HG02642 (cell line): ENCODE measurements at regions not wholly inside any gene's neighbourhood (a gene's known extent, or its start where the extent isn't known, plus 50 kb on each side); places are given as distances from the start of the nearest gene placed in this dataset.

ENCODE experiments used
- ATAC-seq: cut with Tn5 transposase; IDR thresholded peaks from one replicate; pipeline ENCODE4 v1.9.1; 2021; ENCODE audit warnings: mild to moderate bottlenecking; ENCODE audit not compliant: unreplicated experiment, poor library complexity

DNA sequence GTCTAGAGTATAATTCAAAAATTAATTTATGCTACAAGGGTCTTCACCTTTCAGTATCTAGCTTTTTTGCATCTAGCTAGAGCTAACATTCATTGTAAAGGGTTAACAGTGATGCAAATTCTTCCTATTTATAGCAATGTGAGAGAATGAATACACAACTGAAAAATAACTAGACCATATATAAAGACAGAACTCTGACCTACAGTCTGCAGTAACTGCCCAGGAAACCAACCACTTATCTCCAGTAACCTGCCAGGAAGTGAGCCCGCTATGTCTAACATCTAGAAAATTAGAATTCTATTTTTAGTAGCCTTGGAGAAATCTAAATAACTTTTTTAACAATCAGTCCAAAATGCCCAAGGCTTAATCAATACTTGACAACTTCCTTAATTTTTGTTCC lies 1021.9 kb downstream of the LRFN5 start:
- no peak for ATAC-seq

DNA sequence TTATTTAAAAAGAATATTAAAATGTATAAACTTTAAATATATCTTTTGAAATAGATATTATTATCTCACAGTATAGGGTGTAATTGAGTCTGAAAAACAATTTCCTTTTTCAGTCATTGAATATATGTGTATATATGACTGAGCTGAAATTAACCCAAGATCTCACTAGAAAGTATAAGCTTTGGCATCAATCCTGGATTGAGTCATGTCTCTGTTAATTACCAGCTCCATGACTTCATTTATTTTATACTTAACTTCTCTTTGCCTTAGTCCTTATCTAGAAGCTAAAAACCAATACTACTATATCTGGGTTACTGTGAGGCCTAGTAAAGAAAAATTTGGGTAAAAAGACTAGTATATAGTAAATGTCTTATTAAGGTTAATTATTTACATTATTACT lies 1020.3 kb downstream of the LRFN5 start:
- no peak for ATAC-seq

DNA sequence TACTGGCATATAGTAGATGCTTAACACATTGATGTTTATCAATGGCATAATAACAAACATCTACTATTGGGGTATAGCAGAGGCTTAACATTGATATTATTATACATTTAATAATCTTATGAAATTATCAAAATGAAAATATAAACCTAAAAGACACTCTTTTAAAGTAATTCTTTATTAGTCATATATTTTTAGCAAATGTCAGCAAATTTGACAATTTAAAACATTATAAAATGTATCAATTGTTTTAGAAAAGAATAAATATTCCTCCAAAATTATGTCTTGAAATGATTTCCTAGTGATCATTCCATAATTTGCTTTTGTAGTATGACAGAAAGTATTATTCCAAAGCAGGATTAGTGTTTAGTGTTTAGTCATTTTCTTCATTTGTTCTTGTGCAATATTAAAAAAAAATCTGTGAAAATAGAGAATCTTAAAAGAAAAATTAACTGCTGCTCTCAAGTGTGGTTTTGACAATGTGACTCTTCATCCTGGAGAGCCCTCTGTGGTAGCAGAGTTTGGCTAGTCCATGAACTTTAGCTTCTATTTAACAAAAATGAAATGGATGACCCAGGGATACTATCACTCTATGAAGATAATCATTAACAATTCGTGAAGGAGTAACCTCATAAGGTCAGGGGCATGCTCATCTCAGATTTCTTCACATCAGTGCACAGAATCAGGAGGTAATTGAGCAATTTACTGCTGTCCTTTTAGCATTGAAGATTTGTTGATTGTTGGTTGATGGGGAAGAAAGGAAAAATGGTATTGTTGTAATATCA lies 1018.5 kb downstream of the LRFN5 start:
- no peak for ATAC-seq

DNA sequence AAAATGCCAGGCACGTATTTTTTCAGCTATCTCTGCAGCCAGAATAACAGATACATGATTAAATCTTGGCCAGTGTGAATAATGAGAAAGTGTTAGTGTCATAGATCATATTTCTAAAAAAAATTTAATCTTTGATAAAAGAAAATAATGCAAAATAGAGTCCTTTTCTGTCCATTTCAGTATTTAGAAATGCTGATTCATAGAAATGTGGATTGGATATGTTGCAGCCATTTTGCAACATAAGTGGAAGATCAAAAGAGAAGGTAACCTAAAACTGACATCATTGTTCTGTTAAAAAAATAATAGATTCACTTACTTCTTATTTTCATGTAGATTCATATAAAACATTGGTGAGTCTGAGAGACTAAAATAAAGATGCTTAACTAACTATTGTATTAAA lies 1010.3 kb downstream of the LRFN5 start:
- ATAC-seq: no peak

DNA sequence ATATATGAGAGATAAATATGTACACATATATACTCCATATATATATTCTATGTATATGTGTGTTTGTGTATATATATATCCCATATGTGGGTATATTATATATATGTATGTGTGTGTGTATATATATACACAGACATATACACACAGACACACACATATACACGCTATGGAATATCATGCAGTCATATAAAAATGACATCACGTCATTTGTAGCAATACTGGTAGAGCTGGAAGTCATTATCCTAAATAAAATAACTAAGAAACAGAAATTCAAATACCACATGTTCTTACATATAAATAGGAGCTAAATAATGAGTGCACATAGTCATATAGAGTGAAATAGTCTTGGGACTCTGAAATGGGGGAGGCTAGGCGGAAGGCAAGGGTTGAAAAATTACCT lies 1000.2 kb downstream of the LRFN5 start:
- no peak for ATAC-seq

DNA sequence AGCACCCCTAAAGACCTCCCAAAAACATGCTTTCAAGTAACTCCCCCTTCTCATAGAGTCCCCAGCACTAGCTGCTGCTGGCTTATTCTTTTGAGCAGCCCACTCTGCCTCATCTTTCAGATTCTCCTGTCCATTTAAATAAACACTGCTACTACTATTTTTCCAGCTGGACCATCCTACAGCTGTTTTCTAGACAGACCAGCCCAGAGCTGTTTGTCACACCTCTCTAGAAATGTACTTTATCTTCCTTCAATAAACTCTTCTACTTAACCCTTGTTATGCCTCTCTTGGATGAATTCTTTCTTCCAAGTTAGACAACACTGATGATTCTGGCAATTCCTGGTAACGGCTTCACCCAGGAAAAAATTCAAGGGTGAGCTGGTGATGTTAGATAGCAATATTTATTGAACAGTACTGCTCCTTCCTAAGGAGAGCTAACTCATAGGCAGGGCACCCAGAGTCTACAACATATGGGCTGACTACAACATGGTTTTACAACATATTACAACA lies 995.7 kb downstream of the LRFN5 start:
- no peak for ATAC-seq

DNA sequence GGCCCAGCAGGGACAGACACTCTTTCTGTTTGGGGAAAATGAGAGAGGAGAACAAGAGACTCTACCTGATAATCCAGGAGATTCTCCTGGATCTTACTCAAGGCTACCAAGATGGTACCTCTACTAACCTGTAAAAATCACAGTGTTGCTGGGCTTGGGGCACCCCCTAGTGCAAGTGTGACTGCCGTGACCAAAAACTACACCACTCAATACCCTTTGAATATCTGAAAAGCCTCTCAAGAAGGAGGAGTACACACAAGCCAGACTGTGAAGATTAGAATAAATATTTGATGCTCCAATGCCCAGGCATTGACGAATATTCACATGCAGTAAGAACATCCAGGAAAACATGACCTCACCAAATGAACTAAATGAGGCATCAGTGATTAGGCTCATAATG lies 965.4 kb downstream of the LRFN5 start:
- ATAC-seq: no peak

DNA sequence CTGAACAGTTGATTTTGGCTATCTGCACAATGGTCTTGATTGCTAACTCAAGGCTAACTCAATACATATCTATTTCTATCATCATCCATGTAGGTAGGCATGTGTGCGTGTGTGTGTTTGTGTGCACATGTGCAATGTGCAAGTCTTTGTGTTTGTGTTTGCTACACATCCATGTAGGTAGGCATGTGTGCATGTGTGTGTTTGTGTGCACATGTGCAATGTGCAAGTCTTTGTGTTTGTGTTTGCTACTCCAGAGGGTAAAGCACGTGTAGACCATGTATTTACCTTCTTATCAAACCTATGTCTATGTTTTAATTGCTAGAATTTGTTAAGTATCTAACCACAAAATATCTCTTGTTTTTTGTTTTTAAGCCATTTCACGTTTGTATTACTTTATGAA lies 962.6 kb downstream of the LRFN5 start:
- ATAC-seq: no peak

DNA sequence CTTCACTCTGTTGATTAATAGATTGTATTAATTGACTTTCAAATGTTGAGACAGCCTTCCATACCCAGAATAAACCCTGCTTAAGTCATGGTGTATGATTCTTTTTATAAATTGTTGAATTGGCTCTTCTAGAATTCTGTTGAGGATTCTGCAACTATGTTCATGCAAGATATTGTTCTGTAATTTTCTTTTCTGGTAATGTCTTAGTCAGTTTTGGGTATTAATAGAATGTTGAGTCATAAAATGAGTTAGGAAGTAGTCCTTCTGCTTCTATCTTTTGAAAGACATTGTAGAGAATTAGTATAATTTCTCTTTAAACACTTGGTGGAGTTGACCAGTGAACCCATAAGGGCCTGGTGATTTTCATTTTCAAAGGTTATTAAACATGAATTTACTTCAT lies 958.9 kb downstream of the LRFN5 start:
- no peak for ATAC-seq

DNA sequence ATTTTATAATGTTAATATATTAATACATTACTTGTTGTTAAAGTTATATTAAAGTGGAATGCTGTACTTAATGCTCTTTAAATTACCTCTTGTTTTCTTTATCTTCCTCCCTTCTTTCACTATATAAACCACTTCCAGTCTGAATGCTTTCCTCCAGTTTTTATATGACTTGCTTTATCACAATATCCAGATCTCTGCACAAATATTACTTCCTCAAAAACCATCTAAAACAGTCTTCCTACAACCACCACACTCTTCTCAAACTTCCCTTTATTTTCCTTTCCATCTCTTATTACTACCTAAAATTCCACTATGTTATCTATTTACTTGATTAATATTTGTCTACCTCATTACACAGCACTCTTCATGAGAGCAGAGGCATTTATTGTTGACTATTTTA lies 956.6 kb downstream of the LRFN5 start:
- ATAC-seq: no peak

DNA sequence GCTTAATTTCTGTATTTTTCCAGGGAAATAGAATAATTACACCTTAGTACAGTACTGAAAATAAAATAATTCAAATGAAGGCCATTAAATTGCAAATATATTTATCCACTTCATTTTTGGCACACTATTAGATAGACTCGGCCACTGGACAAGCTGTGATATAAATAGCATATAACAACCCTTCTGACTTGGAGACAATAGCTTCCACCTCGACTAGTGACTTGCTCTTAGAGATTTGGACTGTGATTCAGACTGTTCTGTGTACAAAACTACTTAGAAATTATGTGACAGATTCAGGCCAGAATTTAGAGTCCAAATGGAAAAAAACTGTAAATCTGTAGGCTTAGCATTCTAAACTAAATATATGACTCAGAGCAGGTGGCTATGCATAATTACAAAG lies 949.9 kb downstream of the LRFN5 start:
- no peak for ATAC-seq

DNA sequence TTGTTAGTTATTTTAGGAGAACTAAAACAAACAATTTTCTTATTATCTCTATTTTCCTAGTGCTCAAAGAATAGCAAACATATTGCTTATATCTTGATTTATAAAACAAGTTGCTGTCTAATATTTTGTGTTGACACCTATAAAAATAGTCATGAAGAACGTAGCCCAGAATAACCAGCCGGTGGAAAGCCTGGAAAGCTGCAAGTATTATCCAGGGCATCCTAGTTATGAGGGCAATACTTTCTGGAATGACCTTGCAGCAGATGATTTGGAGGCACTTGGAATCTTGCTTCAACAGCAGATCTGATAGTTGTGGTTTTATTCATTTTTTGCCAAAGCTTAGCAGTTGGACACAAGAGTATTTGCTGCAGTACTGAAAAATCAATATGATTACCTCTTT lies 948.7 kb downstream of the LRFN5 start:
- no peak for ATAC-seq

DNA sequence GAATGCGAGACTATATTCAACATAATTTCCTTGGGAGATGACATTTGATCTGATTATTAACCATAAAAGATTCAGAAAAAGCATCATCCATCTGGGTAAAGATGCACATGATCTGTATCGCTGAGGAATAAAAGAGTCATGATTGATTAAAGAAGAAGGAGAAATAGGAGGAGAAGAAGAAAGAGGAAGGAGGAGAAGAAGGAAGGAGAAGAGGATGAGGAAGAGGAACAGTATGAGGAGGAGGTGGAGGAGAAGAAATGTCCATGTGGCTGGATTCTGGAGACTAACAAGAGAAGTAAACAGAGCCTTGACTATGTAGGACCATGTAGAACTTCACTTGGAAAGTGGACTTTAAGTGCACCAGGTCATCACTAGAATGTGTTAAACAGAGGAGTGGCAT lies 947.4 kb downstream of the LRFN5 start:
- ATAC-seq: no peak

DNA sequence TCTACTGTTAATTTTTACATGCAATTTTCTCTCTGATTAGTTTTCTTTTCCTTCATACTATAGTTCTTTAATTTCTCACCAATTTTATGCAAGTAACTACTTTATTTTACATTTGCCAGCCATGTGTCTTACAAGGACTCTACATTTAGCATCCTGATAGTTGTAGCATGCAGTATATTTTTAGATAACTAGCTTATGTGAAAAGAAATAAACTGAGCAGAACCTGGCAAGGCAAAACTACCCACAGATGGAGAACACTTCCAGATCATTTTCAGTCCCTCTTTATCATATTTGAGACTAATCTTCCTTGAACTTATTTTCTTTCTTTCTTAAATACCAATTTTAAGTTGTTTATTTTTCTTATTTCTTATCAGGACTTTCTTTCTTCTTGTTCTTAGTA lies 943.6 kb downstream of the LRFN5 start:
- no peak for ATAC-seq

DNA sequence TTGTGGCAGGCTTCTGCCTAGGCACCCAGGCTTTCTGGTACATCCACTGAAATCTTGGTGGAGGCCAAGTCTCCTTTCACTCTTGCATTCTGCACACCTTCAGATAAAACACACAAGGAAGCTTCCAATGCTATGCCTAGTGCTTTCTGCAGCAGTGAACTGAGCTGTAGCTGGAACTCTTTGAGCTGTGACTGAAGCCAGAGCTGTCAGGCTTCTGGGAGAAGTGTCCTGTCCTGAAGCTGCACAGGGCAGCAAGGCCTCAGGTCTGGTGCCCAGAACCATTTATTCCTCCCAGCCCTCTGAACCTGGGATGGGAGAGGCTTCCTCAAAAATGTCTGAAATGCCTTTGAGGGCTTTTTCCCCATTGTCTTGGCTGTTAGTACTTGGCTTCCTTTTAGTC lies 941.7 kb downstream of the LRFN5 start:
- no peak for ATAC-seq

DNA sequence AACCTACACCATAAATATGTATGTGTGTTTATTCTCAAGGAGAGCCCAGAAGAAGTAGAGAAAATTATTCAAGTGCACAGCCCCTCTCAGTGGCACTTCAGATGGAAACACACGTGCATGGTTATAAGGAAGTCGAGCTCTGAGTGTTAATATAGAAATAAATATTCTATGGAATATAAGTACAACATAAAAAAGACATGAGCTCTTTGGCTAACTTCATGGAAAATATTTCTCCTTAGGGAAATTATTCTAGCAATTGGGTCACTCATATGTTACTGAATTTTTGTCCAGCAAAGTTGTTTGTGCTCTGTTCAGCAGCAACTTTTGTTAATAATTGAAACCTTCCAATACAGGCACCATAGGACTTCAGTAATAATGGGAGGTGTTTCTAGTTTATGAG lies 939.0 kb downstream of the LRFN5 start:
- no peak for ATAC-seq

DNA sequence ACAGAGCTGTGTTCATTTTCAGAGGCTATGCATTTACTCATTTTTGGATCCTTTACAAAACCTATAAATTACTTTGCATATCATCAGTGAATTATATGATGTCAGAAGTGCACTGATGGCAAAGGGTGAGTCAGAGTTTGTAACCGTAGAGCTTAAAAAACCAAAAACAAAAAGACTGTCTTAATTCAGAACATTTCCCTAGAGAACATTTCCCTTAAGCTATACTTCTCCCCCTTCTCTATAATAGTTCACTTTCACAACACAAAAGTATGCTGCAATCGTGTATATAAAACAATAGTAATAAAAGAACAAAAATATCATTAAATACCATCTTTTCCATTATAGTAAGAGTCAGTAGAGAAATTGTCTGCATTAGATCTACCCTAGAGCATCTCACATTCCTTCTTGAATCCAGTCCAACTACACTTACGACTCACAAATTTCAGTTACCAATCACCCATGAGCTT lies 934.9 kb downstream of the LRFN5 start:
- no peak for ATAC-seq

DNA sequence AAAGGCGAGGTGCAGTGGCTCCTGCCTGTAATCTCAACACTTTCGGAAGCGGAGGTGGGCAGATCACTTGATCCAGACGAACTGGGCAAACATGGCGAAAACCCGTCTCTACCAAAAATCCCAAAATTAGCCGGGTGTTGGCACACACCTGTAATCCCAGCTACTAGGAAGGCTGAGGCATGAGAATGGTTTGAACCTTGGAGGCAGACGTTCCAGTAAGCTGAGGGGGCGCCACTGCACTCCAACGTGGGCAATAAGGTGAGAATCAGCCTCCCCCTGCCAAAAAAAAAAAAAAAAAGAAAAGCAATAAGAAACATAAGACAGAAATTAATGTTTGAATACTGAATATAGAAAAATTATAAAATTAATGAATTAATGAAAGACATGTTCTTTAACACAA lies 928.7 kb downstream of the LRFN5 start:
- ATAC-seq: no peak

DNA sequence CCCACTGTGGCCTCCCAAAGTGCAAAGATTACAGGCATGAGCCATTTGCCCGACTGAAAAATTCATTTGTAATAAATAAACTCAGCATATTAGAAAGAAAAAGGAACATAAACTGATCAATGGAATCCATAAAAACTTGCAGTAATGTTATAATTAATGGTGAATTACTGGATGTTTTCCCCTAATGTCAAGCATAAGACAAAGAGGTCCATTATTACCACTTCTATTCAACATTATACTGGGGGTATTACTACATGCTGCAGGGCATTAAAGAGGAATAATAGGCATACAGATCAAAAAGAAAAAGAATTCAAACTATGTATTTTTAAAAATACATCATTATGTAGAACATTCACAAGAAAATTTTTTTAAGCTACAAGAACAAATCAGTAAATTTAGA lies 926.8 kb downstream of the LRFN5 start:
- no peak for ATAC-seq

DNA sequence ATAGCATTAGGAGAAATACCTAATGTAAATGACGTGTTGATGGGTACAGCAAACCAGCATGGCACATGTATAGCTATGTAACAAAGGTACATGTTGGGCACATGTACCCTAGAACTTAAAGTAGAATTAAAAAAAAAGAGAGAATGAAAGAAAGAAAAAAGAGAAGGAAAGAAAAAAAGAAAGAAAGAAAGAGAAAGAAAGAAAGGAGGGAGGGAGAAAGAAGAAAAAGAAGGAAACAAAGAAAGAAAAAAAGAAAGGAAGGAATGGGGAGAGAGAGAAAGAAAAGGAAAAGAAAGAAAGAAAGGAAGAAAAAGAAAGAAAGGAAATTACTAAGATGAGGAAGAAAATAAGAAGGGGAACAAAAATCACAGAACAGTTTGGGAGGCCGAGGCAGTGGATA lies 925.5 kb downstream of the LRFN5 start:
- ATAC-seq: no peak

DNA sequence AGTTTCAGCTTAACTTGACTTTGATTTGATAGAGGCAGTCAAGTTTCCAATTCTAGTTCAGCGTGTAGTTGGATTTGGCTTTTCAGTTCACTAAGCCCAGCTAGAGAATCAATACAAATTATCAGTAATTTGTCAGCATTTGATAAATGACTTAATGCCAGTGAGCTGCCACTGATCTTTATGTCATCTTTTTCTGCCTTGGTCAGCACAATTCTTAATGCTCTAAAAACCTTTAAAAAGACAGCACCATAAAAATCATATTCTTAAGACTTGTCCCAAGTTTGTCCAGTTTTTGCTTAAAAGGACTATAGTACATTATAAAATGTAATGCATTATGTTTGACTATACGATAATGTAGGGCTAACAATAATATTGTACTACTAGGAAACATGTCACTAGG lies 920.5 kb downstream of the LRFN5 start:
- ATAC-seq: no peak

DNA sequence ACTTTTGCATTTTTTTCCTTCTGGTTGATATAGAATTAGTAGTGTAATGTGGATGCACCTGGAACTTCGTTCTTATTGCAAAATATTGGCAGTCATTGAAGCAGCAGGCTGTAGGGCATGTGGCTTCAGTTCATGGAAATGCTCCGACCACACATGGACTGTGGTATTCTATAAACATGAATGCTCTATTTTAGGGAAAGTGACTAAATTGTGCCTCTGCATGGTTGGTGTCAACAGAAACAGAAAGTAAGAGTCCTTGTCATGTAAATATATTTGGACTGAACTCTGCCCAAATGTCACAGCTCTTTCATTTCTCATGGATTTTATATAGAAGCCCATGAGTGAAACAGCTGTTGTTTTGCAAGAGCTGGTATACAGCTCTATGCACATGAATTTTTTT lies 917.0 kb downstream of the LRFN5 start:
- peak; percentile 91 for ATAC-seq
